K562 (cell line): ENCODE measurements at regions not wholly inside any gene's neighbourhood (a gene's known extent, or its start where the extent isn't known, plus 50 kb on each side); places are given as distances from the start of the nearest gene placed in this dataset.

ENCODE experiments used
- ATAC-seq: fragments of 200-7000 bp; cut with Tn5 transposase; 3 replicates; pipeline ENCODE4 v1.9.1; 2020; ENCODE audit warnings: moderate library complexity
- BruUV-seq: library from RNA; stranded (reverse); fragments of 400-500 nt; replicated peaks from 2 replicates; lab custom pipeline; 2021; lab: Mats Ljungman, UMichigan
- CTCF ChIA-PET: fragments of 300-600 bp; formaldehyde crosslinking; extraction: SDS; loops from one replicate; lab custom pipeline; 2021; ENCODE audit warnings: low intra/inter-chr PET ratio; lab: Yijun Ruan, JAX
- POLR2A ChIA-PET: fragments of 300-600, 350-650 bp; sonication (Branson Sonifier 250); formaldehyde crosslinking; extraction: SDS; loops from one replicate; lab custom pipeline; 2021; ENCODE audit warnings: antibody characterized with exemption, inconsistent platforms; lab: Yijun Ruan, JAX
- DNase-seq, 4 experiments: peaks; one replicate each; pipeline versions ENCODE4 v3.0.0 to v3.0.0-alpha.2; 2011 to 2018; ENCODE audit warnings: low spot score in 3 of 4, mixed read lengths in 3 of 4; ENCODE audit errors: extremely low read depth in 1 of 4
- FAIRE-seq: peaks from 2 replicates; lab custom pipeline; 2011; peaks lifted over from hg19 to GRCh38; lab: Jason Lieb, UNC
- H2AFZ ChIP-seq: 2 replicates; pipeline ENCODE4 v1.6.0; 2011; ENCODE audit warnings: low read depth, low read length, control low read depth, inconsistent platforms
- H3K27ac ChIP-seq: fragments of 200-600 bp; 3 replicates; pipeline ENCODE4 v1.8.0; 2011; ENCODE audit warnings: low read depth, mild to moderate bottlenecking, control low read depth, inconsistent platforms, low read length, moderate library complexity, mixed read lengths; ENCODE audit errors: extremely low read depth
- H3K27me3 ChIP-seq, 2 experiments: fragments of 300-600 bp in 1 of 2; 2 replicates in 1 of 2; 3 replicates in 1 of 2; pipeline versions ENCODE4 v1.6.0 to v1.8.0; 2011; ENCODE audit warnings: inconsistent platforms in 2 of 2, low read length in 2 of 2, mild to moderate bottlenecking in 1 of 2, mixed read lengths in 1 of 2, moderate library complexity in 1 of 2; ENCODE audit not compliant: control insufficient read depth in 2 of 2, insufficient read depth in 2 of 2
- H3K36me3 ChIP-seq: fragments of 300-600 bp; 3 replicates; pipeline ENCODE4 v1.8.0; 2011; ENCODE audit warnings: mild to moderate bottlenecking, low read length, inconsistent platforms; ENCODE audit not compliant: control insufficient read depth, insufficient read depth
- H3K4me1 ChIP-seq, 2 experiments: fragments of 200-600 bp in 1 of 2; replicated peaks in 1 of 2; 2 replicates in 1 of 2; 3 replicates in 1 of 2; pipeline versions ENCODE4 v1.5.1 to v1.8.0; 2011; ENCODE audit warnings: inconsistent platforms in 2 of 2, low read length in 2 of 2, mild to moderate bottlenecking in 1 of 2, mixed read lengths in 1 of 2, moderate library complexity in 1 of 2; ENCODE audit not compliant: control insufficient read depth in 2 of 2, insufficient read depth in 2 of 2
- H3K4me2 ChIP-seq: 2 replicates; pipeline ENCODE4 v1.6.1; 2011; ENCODE audit warnings: low read length, control low read depth, inconsistent platforms, mixed read lengths; ENCODE audit not compliant: insufficient read depth
- H3K4me3 ChIP-seq: fragments of 200-600 bp; sonication (generic), shearing (Covaris generic); 2 replicates; pipeline ENCODE4 v1.5.1; 2016; ENCODE audit warnings: control low read depth, inconsistent platforms
- H3K79me2 ChIP-seq: fragments of 200-600 bp; 3 replicates; pipeline ENCODE4 v1.8.0; 2011; ENCODE audit warnings: low read length, inconsistent platforms; ENCODE audit not compliant: control insufficient read depth, insufficient read depth
- H3K9ac ChIP-seq, 2 experiments: 2 replicates each; pipeline versions ENCODE4 v1.6.0 to v1.6.1; 2011; ENCODE audit warnings: low read depth in 2 of 2, low read length in 2 of 2, control low read depth in 1 of 2, inconsistent platforms in 1 of 2, mild to moderate bottlenecking in 1 of 2, mixed read lengths in 1 of 2; ENCODE audit not compliant: insufficient read depth in 1 of 2
- H3K9me1 ChIP-seq: one replicate; pipeline ENCODE4 v1.6.0; 2011; ENCODE audit warnings: inconsistent platforms, mild to moderate bottlenecking, low read length, moderate library complexity; ENCODE audit not compliant: control insufficient read depth, insufficient read depth
- H3K9me3 ChIP-seq: replicated peaks from 2 replicates; pipeline ENCODE4 v1.5.1; 2011; ENCODE audit warnings: low read depth, low read length, inconsistent platforms; ENCODE audit not compliant: control insufficient read depth, insufficient read depth
- H4K20me1 ChIP-seq: replicated peaks from 2 replicates; pipeline ENCODE4 v1.6.1; 2011; ENCODE audit warnings: low read length, inconsistent platforms, mixed read lengths; ENCODE audit not compliant: control insufficient read depth, insufficient read depth
- CBFB ChIP-seq: sonication (generic); formaldehyde crosslinking; IDR thresholded peaks from 2 replicates; pipeline ENCODE4 v1.4.0; 2020; ENCODE audit warnings: mild to moderate bottlenecking, missing genetic modification reagents
- KLF1 ChIP-seq: fragments of 450-650 bp; IDR thresholded peaks from 2 replicates; pipeline ENCODE4 v1.6.1; 2016; ENCODE audit warnings: missing genetic modification characterization, missing compliant biosample characterization
- NRF1 ChIP-seq, 2 experiments: fragments of 450-650 bp; IDR thresholded peaks in 1 of 2; conservative IDR thresholded peaks in 1 of 2; 2 replicates each; pipeline ENCODE4 v1.6.1; 2014; ENCODE audit warnings: mild to moderate bottlenecking in 2 of 2
- TCF7L2 ChIP-seq: fragments of 150-350 bp; IDR thresholded peaks from 2 replicates; pipeline ENCODE4 v1.6.1; 2016; ENCODE audit warnings: low read depth, mild to moderate bottlenecking, low read length, moderate library complexity
- ZNF282 ChIP-seq: sonication (generic); formaldehyde crosslinking; IDR thresholded peaks from 2 replicates; pipeline ENCODE4 v1.8.1; 2023; ENCODE audit warnings: missing genetic modification reagents
- WGBS: fragments of 100-300 bp; shearing (Covaris generic); methylation state at CpG from one replicate; pipeline ENCODE4 v1.1.6; 2016; ENCODE audit warnings: low coverage, mixed read lengths; ENCODE audit not compliant: insufficient coverage; ENCODE audit errors: missing lambda C conversion rate; 5-methylcytosine and 5-hydroxymethylcytosine counted together
- in situ Hi-C: fragments of 300-500 bp; cut with MboI; formaldehyde crosslinking; loops from 4 replicates; pipeline ENCODE4 v1.15.0; 2018; ENCODE audit warnings: inconsistent platforms, mixed read lengths
- intact Hi-C: fragments of 100-400 bp; cut with micrococcal nuclease; formaldehyde crosslinking; loops from 2 replicates; pipeline ENCODE4 v1.14.2; 2022
- TF ChIP-seq, protein P1 (sequence below): fragments of 450-650 bp; IDR thresholded peaks from 2 replicates; pipeline ENCODE4 v1.6.1; 2018; ENCODE audit warnings: mild to moderate bottlenecking, low read depth; ENCODE audit not compliant: partially characterized antibody
- TF ChIP-seq, protein P2 (sequence below): fragments of 250-450 bp; sonication (Bioruptor Pico); IDR thresholded peaks from 2 replicates; pipeline ENCODE4 v1.5.0; 2020; ENCODE audit warnings: mild to moderate bottlenecking
- TF ChIP-seq, protein P3 (sequence below): sonication (generic); formaldehyde crosslinking; IDR thresholded peaks from 2 replicates; pipeline ENCODE4 v1.8.0; 2023; ENCODE audit warnings: mild to moderate bottlenecking, missing genetic modification reagents

DNA sequence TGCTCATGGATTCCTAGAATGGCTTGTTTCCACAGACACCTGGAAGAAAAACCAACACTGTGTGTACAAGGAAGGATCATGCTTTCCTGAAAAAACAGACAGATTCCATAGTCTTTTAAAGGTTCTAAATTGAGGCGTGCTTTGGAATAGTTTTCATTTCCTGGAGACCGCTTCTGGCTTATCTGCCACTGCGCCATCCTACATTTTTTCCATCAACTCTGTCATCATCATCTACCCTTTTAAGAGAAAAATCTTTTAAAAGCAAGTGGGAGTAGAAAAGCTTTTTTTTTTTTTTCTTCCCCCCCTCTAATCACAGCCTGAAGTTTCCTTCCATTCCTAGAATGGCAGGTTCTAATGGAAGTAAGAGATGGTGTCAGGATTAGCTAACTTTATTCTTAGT is 379.4 kb upstream of the C2CD4B start:
- intact Hi-C loops (no loop called here), in situ Hi-C loops (no loop called here)
- H3K4me1 ChIP-seq, result no peaks in the 10 kb centered on the region
- no peak for TF ChIP-seq TCF7L2
- no peak for TF ChIP-seq KLF1 (tag)
- TF ChIP-seq CBFB, result no peak
- no peak for TF ChIP-seq ZNF282 (CRISPR knock-in tag)
- TF ChIP-seq, protein P1, sequence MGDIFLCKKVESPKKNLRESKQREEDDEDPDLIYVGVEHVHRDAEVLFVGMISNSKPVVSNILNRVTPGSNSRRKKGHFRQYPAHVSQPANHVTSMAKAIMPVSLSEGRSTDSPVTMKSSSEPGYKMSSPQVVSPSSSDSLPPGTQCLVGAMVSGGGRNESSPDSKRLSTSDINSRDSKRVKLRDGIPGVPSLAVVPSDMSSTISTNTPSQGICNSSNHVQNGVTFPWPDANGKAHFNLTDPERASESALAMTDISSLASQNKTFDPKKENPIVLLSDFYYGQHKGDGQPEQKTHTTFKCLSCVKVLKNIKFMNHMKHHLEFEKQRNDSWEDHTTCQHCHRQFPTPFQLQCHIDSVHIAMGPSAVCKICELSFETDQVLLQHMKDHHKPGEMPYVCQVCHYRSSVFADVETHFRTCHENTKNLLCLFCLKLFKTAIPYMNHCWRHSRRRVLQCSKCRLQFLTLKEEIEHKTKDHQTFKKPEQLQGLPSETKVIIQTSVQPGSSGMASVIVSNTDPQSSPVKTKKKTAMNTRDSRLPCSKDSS, result no peak
- TF ChIP-seq NRF1 (conservative IDR thresholded peaks at IDR 0.05 in 1 of 2, IDR thresholded peaks at IDR 0.05 in 1 of 2), result no peak
- TF ChIP-seq, protein P2, sequence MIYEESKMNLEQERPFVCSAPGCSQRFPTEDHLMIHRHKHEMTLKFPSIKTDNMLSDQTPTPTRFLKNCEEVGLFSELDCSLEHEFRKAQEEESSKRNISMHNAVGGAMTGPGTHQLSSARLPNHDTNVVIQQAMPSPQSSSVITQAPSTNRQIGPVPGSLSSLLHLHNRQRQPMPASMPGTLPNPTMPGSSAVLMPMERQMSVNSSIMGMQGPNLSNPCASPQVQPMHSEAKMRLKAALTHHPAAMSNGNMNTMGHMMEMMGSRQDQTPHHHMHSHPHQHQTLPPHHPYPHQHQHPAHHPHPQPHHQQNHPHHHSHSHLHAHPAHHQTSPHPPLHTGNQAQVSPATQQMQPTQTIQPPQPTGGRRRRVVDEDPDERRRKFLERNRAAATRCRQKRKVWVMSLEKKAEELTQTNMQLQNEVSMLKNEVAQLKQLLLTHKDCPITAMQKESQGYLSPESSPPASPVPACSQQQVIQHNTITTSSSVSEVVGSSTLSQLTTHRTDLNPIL (CRISPR knock-in tag), result no peak
- TF ChIP-seq, protein P3, sequence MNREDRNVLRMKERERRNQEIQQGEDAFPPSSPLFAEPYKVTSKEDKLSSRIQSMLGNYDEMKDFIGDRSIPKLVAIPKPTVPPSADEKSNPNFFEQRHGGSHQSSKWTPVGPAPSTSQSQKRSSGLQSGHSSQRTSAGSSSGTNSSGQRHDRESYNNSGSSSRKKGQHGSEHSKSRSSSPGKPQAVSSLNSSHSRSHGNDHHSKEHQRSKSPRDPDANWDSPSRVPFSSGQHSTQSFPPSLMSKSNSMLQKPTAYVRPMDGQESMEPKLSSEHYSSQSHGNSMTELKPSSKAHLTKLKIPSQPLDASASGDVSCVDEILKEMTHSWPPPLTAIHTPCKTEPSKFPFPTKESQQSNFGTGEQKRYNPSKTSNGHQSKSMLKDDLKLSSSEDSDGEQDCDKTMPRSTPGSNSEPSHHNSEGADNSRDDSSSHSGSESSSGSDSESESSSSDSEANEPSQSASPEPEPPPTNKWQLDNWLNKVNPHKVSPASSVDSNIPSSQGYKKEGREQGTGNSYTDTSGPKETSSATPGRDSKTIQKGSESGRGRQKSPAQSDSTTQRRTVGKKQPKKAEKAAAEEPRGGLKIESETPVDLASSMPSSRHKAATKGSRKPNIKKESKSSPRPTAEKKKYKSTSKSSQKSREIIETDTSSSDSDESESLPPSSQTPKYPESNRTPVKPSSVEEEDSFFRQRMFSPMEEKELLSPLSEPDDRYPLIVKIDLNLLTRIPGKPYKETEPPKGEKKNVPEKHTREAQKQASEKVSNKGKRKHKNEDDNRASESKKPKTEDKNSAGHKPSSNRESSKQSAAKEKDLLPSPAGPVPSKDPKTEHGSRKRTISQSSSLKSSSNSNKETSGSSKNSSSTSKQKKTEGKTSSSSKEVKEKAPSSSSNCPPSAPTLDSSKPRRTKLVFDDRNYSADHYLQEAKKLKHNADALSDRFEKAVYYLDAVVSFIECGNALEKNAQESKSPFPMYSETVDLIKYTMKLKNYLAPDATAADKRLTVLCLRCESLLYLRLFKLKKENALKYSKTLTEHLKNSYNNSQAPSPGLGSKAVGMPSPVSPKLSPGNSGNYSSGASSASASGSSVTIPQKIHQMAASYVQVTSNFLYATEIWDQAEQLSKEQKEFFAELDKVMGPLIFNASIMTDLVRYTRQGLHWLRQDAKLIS (CRISPR knock-in tag), result no peak
- no TSS peak for BruUV-seq
- ATAC-seq (no peak), DNase-seq (no peak), FAIRE-seq (no peak)
- WGBS, result 4% methylated on average over 3 of the region's 3 CpGs
- no peak overlapping the region for H3K9ac ChIP-seq
- no peaks in the 10 kb centered on the region for H4K20me1 ChIP-seq
- CTCF ChIA-PET, result interaction anchor here (0.6 kb wide), 1 partner anchor 337 kb away, joined by 3 read pairs; no protein-coding TSS in a partner anchor
- no peaks in the 10 kb centered on the region for H3K79me2 ChIP-seq
- H3K9me1 ChIP-seq, result no peaks in the 10 kb centered on the region
- no peaks in the 10 kb centered on the region for H3K9me3 ChIP-seq
- no peak overlapping the region for H2AFZ ChIP-seq
- POLR2A ChIA-PET, result interaction anchor here (0.6 kb wide), 1 partner anchor 259 kb away, joined by 3 read pairs; no protein-coding TSS in a partner anchor
- no peak overlapping the region for H3K27ac ChIP-seq
- H3K36me3 ChIP-seq, result no peaks in the 10 kb centered on the region
- no peak overlapping the region for H3K4me2 ChIP-seq
- no peaks in the 10 kb centered on the region; a peak in 1 of 5 replicates for H3K27me3 ChIP-seq
- H3K4me3 ChIP-seq, result no peak overlapping the region
